ENCODE measurements at regions not wholly inside any gene's neighbourhood (a gene's known extent, or its start where the extent isn't known, plus 50 kb on each side); places are given as distances from the start of the nearest gene placed in this dataset.

DNA sequence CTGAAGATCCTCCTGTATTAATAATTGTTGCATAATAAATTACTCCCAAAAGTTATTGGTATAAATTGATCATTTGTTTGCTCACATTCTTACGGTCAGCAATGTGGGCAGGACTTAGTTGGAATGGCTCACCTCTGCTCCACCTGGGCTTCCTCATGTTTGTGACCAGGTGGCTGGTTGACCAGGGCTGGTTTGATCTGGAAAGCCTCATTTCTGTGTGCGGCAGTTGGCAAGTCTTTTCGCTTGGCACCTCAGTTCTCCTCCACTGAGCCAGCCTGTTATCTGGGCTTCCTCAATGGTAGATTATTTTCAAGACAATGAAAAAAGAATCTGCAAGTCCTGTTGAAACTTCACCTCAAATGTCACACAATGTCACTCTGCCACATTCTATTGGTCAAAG, 301.1 kb downstream of the TBL1XR1 start:
- Histone ChIP-seq H3K4me1 (ENCODE audit: control insufficient read depth, extremely low read depth, insufficient read depth, low read length) (no peaks in the 10 kb centered on the region), H2AFZ (ENCODE audit: control insufficient read depth, low read length) (no peak overlapping the region), H3K9me3 (ENCODE audit: control insufficient read depth, low read depth, low read length) (no peaks in the 10 kb centered on the region), H3K27ac (ENCODE audit: control insufficient read depth, insufficient read depth, low read length) (no peak overlapping the region), H4K20me1 (ENCODE audit: control insufficient read depth, extremely low read depth, insufficient read depth, low read length) (no peaks in the 10 kb centered on the region), H3K36me3 (ENCODE audit: control insufficient read depth in 2 of 2, extremely low read depth in 1 of 2, insufficient read depth in 2 of 2, low read length in 2 of 2) (no peaks in the 10 kb centered on the region), H3K9ac (ENCODE audit: control insufficient read depth, extremely low read depth, insufficient read depth, low read length) (no peak overlapping the region), H3K79me2 (ENCODE audit: control insufficient read depth, insufficient read depth, low read length) (no peaks in the 10 kb centered on the region), H3K27me3 (ENCODE audit: control insufficient read depth, extremely low read depth, insufficient read depth, low read length) (no peaks in the 10 kb centered on the region), H3K4me2 (ENCODE audit: control insufficient read depth, extremely low read depth, insufficient read depth, low read depth, low read length) (no peak overlapping the region), H3K4me3 (ENCODE audit: control insufficient read depth in 2 of 3, extremely low read depth in 1 of 3, insufficient read depth in 2 of 3, low read depth in 1 of 3, low read length in 3 of 3) (no peak overlapping the region), H3K9me1 (ENCODE audit: control insufficient read depth, extremely low read depth, insufficient read depth, low read length) (no peaks in the 10 kb centered on the region)
- dilution Hi-C loops (cut with MboI; ENCODE audit: extremely low pct_ligation_motif_present, low sequenced_read_pairs) = no loop called here
- DNase-seq (ENCODE audit: low read depth, low spot score) (no peak), FAIRE-seq (no peak)
- TF ChIP-seq CTCF (optimal IDR thresholded peaks at IDR 0.05 in 1 of 3, IDR thresholded peaks at IDR 0.05 in 1 of 3, conservative IDR thresholded peaks at IDR 0.05 in 1 of 3; ENCODE audit: extremely low read depth in 1 of 3, insufficient read depth in 2 of 3, low read length in 3 of 3) = no peak
- no peak for TF ChIP-seq EZH2 (IDR thresholded peaks at IDR 0.05; ENCODE audit: low read length)

GRCh38 chr3:176879710-176880109, 317.6 kb downstream of the TBL1XR1 start:
- no peak overlapping the region for H3K4me2 ChIP-seq (ENCODE audit: control insufficient read depth, extremely low read depth, insufficient read depth, low read depth, low read length)
- DNase-seq (ENCODE audit: low read depth, low spot score) (no peak), FAIRE-seq (no peak)
- TF ChIP-seq EZH2 (IDR thresholded peaks at IDR 0.05; ENCODE audit: low read length) (no peak), CTCF (optimal IDR thresholded peaks at IDR 0.05 in 1 of 3, IDR thresholded peaks at IDR 0.05 in 1 of 3, conservative IDR thresholded peaks at IDR 0.05 in 1 of 3; ENCODE audit: extremely low read depth in 1 of 3, insufficient read depth in 2 of 3, low read length in 3 of 3) (no peak)
- no peak overlapping the region for H2AFZ ChIP-seq (ENCODE audit: control insufficient read depth, low read length)
- H3K9ac ChIP-seq (ENCODE audit: control insufficient read depth, extremely low read depth, insufficient read depth, low read length) = no peak overlapping the region
- H3K27me3 ChIP-seq (ENCODE audit: control insufficient read depth, extremely low read depth, insufficient read depth, low read length) = no peaks in the 10 kb centered on the region
- dilution Hi-C loops (cut with MboI; ENCODE audit: extremely low pct_ligation_motif_present, low sequenced_read_pairs) = no loop called here
- H3K4me3 ChIP-seq (ENCODE audit: control insufficient read depth in 2 of 3, extremely low read depth in 1 of 3, insufficient read depth in 2 of 3, low read depth in 1 of 3, low read length in 3 of 3) = no peak overlapping the region
- no peaks in the 10 kb centered on the region for H3K9me1 ChIP-seq (ENCODE audit: control insufficient read depth, extremely low read depth, insufficient read depth, low read length)
- no peaks in the 10 kb centered on the region for H3K36me3 ChIP-seq (ENCODE audit: control insufficient read depth in 2 of 2, extremely low read depth in 1 of 2, insufficient read depth in 2 of 2, low read length in 2 of 2)
- H3K27ac ChIP-seq (ENCODE audit: control insufficient read depth, insufficient read depth, low read length) = no peak overlapping the region
- H3K79me2 ChIP-seq (ENCODE audit: control insufficient read depth, insufficient read depth, low read length) = no peaks in the 10 kb centered on the region
- H4K20me1 ChIP-seq (ENCODE audit: control insufficient read depth, extremely low read depth, insufficient read depth, low read length) = no peaks in the 10 kb centered on the region
- H3K9me3 ChIP-seq (ENCODE audit: control insufficient read depth, low read depth, low read length) = no peaks in the 10 kb centered on the region
- no peaks in the 10 kb centered on the region for H3K4me1 ChIP-seq (ENCODE audit: control insufficient read depth, extremely low read depth, insufficient read depth, low read length)
